HFF-Myc (cell line): ENCODE measurements at regions not wholly inside any gene's neighbourhood (a gene's known extent, or its start where the extent isn't known, plus 50 kb on each side); places are given as distances from the start of the nearest gene placed in this dataset.
A peak's percentile ranks its signal among the peaks of the same experiment; 100 is the strongest.

Experiments
- DNase-seq: peaks from one replicate; pipeline ENCODE4 v3.0.0-alpha.2; 2011; ENCODE audit warnings: low read depth; ENCODE audit errors: extremely low read depth
- H3K4me3 ChIP-seq: replicated peaks from 2 replicates; pipeline ENCODE4 v1.5.1; 2011; ENCODE audit warnings: low read depth, mild to moderate bottlenecking, control low read depth, low read length
- TF ChIP-seq, protein P1 (sequence below): IDR thresholded peaks from 2 replicates; pipeline ENCODE4 v1.5.1; 2012; ENCODE audit warnings: mild to moderate bottlenecking, low read depth, low read length, control low read depth; ENCODE audit errors: missing control alignments

DNA sequence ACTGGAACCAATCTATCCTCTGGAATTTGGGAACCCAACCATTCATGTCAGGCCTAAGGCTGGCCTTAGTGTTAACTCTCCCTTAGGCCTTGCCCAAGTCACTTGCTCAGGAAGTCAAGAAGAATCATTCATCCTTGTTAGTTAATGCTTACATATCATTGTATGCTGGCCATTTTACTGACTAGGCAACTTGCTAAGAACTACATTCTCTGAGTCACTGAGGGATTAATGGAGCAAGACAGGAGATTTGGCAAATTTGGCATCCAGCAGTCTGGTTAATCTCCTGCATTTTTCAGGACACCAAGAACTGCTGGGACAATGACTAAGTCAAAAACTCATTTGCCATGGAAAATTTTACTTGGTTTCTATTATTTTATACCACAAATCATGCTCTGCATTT is 115.8 kb upstream of the DDIT4L start:
- DNase-seq: no peak
- TF ChIP-seq, protein P1, sequence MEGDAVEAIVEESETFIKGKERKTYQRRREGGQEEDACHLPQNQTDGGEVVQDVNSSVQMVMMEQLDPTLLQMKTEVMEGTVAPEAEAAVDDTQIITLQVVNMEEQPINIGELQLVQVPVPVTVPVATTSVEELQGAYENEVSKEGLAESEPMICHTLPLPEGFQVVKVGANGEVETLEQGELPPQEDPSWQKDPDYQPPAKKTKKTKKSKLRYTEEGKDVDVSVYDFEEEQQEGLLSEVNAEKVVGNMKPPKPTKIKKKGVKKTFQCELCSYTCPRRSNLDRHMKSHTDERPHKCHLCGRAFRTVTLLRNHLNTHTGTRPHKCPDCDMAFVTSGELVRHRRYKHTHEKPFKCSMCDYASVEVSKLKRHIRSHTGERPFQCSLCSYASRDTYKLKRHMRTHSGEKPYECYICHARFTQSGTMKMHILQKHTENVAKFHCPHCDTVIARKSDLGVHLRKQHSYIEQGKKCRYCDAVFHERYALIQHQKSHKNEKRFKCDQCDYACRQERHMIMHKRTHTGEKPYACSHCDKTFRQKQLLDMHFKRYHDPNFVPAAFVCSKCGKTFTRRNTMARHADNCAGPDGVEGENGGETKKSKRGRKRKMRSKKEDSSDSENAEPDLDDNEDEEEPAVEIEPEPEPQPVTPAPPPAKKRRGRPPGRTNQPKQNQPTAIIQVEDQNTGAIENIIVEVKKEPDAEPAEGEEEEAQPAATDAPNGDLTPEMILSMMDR: no peak
- no peak overlapping the region for H3K4me3 ChIP-seq

DNA sequence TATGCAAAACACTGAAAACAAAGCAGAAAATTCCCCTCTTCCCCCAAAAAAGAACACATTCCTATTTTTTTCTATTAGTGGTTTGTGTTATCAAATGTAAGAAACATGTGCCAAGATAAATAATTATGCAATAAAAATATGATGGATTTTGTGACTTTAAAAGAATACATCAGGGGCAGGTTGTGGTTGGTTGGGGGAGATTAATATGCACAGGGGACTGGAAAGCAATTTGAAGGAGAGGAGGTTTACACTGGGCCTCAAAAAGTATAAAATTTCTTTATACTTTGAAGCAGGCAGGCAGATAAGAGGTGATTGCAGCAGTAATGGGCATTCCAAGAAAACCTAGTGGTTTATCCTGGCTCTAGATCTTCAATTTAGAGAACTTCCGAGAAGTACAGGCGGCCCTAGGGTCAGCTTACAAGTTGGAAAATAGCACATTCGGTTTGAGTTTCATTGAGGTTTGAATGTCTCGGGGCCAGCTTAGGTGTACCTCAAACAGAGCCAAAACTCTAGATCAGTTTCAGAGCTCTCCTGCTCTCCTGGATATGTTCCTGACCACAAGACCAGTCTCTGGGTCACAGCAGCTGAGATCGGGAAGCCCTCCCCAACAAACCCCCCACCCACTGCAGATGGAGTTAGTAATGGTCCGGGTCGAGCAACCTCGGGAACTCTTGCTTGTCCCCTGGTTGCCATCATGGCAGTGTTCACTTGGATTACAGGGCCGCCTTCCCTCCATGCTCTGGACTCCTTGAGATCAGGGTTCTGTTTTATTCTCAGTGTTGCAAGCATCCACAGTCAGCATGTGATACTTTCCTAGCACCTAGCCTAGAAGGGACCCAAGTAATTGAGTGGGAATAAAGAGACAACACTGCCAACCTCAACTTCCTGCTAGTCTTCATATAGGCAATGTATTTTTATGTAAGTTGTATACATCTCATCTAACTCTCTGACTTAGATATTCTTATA is 112.1 kb upstream of the DDIT4L start:
- TF ChIP-seq, protein P1: no peak
- DNase-seq: no peak
- H3K4me3 ChIP-seq: no peak overlapping the region

DNA sequence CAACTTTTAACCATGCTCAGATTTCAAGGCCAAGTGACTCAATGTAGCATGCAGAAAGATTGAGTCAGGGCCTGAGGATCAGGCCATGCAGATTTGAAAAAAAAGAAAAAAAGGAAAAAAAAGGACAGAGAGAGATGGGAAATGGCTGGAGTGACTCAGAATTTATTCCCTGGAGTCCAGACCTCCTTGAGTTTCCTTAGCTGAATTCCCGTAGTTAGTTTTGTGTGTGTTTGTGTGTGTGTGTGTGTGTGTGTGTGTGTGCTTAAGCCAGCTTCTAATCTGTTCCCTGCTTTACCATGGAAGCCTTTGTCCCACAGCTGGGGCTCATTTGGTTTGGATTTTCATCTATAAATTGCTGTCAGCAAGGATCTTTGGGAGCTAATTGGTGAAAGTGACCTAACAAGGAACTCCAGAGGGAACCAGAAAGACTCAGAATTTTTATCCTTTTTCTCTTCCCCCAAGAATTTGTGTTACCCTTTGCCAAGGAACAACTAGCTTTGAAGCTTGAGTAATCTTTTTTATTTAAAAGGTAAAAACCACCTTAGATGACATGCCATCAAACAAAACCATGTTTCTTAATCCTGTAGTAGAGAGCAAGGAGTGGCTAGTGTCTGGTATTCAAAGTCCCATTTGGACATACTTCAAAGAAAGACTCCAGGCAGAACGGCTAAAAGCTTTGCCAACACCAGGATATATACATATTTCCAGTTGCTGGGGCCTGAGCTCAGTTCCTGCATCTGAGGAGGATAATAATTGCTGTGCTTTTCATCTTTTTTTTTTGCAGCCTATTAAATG is 109.0 kb upstream of the DDIT4L start:
- H3K4me3 ChIP-seq: no peak overlapping the region
- TF ChIP-seq, protein P1: no peak
- peak; percentile 69 for DNase-seq

DNA sequence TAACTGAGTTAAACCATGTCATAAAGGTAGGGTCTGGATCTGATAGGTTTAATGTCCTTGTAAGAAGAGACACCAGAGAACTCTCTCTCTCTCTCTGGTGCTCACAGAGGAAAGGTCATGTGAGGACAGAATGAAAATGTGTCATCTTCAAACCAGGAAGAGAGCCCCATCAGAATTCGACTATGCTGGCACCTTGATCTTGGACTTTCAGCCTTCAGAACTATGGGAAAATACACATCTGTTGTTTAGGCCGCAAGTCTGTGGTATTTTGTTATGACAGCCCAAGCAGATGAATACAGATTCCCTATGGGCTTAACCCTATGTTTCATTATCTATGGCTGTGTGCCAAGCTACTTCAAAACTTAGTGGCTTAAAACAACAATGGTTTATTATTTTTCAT is 105.5 kb upstream of the DDIT4L start:
- H3K4me3 ChIP-seq: no peak overlapping the region
- TF ChIP-seq, protein P1: no peak
- DNase-seq: no peak

DNA sequence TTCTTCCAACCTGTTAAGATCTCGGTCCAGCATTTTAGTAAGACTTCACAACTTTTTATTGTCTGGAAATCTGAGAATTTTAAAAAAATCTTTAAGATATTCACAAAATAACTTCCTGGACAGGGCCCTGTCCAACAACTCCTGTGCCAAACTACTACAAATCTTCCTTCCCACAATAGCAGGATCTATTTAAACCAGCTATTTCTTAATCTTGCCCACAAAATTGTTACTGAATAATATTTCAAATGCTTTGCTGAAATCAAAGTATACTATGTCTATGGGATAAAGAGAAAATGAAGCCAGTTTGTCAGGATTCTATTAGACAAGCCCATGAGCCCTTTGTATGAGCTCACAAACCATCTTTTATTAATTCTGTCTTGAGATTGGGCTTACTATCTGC is 104.1 kb upstream of the DDIT4L start:
- TF ChIP-seq, protein P1: no peak
- no peak overlapping the region for H3K4me3 ChIP-seq
- no peak for DNase-seq

DNA sequence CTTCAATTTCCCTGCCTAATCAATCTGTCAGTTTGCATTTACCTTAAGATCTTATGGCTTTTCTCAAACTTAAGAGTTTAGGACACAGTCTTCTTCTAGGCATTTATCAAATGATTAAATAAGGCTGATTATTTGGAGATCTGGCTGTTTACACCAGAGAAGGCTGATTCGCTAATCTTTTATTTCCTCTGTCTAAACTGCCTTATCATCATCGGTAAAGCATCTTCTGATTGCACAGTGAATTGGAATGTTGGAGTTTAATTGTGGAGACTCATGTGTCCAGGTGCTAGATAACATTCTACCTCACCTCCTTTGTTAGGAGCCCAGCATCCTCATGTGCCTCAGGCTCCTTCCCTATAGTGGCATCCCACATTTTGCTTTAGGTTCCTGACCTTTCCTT is 100.3 kb upstream of the DDIT4L start:
- TF ChIP-seq, protein P1: no peak
- no peak for DNase-seq
- no peak overlapping the region for H3K4me3 ChIP-seq
